HL-60 (cell line): ENCODE measurements at regions not wholly inside any gene's neighbourhood (a gene's known extent, or its start where the extent isn't known, plus 50 kb on each side); places are given as distances from the start of the nearest gene placed in this dataset.

Experiments
- GABPA ChIP-seq: IDR thresholded peaks from 2 replicates; pipeline ENCODE4 v1.6.1; 2012; ENCODE audit warnings: low read depth
- POLR2AphosphoS5 ChIP-seq: IDR thresholded peaks from 2 replicates; pipeline ENCODE4 v1.6.1; 2012; ENCODE audit warnings: low read depth
- TF ChIP-seq, protein P1 (sequence below): IDR thresholded peaks from one replicate; pipeline ENCODE4 v1.5.1; 2011; ENCODE audit warnings: low read length, control low read depth, inconsistent platforms; ENCODE audit not compliant: insufficient read depth

DNA sequence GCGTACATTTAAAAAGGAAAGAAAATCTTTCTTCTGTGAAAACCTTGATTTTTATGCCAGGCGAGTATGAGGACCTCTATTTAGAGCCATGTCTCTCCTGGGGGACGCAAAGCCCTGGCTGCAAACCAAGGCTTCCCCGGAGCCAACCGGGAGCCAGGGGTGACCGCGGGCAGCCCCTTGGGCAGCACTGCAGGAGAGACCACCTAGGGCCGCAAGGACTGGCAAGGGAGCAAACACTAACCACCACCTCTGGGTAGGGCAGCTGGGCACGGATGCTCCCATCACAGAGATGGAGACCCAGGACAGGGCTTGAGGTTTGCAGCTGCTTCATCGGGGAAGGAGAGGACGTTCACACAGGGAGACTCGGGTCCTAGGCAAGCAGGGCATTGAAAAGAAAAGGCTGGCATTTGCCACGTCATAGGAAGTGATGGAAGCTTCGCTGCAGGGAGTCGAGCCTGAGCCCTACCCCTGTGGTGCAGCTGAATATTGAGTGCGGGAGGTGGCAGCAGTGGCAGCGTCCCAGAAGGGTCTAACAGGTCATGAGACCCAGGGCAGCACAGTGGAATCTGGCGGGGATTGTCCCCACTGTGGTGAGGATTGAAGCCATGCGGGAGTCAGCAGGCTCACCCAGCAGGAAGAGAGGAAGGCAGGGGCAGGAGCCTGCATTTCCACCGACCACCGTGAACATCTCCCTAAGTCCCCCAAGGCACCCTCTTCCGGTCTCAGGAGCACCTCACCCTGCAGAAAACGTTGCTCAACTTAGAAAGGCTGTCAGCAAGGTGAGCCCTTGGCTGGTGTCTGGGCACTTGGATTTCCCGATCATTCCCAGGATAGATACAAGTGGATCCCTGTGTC is 156.2 kb upstream of the CST7 start:
- TF ChIP-seq, protein P1, sequence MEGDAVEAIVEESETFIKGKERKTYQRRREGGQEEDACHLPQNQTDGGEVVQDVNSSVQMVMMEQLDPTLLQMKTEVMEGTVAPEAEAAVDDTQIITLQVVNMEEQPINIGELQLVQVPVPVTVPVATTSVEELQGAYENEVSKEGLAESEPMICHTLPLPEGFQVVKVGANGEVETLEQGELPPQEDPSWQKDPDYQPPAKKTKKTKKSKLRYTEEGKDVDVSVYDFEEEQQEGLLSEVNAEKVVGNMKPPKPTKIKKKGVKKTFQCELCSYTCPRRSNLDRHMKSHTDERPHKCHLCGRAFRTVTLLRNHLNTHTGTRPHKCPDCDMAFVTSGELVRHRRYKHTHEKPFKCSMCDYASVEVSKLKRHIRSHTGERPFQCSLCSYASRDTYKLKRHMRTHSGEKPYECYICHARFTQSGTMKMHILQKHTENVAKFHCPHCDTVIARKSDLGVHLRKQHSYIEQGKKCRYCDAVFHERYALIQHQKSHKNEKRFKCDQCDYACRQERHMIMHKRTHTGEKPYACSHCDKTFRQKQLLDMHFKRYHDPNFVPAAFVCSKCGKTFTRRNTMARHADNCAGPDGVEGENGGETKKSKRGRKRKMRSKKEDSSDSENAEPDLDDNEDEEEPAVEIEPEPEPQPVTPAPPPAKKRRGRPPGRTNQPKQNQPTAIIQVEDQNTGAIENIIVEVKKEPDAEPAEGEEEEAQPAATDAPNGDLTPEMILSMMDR: no peak
- TF ChIP-seq GABPA (no peak), POLR2AphosphoS5 (no peak)
